Activated naive CD4-positive, alpha-beta T cell treated with anti-CD3 and anti-CD28 coated beads, Interleukin-2, amount 50 U/mL, for 16 hours (primary cell): ENCODE measurements at regions not wholly inside any gene's neighbourhood (a gene's known extent, or its start where the extent isn't known, plus 50 kb on each side); places are given as distances from the start of the nearest gene placed in this dataset.
"Not testable (repeated sequence)": the region's sequence is repeated elsewhere in the genome, so short reads cannot be mapped to it uniquely, and the experiment has no call there.

Experiments used
- DNase-seq: peaks from one replicate; pipeline ENCODE4 v3.0.0-alpha.2; 2020

GRCh38 chr4:67412153-67412712, 133.1 kb downstream of the CENPC start:
- not testable (repeated sequence) for DNase-seq

GRCh38 chr4:67403342-67403741, 142.0 kb downstream of the CENPC start:
- no peak for DNase-seq

GRCh38 chr4:67401902-67402301, 143.4 kb downstream of the CENPC start:
- DNase-seq = no peak

GRCh38 chr4:67397931-67398330, 147.4 kb downstream of the CENPC start:
- DNase-seq = no peak

- no peak for DNase-seq
Measured at GRCh38 chr4:67397031-67397430, 148.3 kb downstream of the CENPC start.

- DNase-seq = no peak
Measured at GRCh38 chr4:67396008-67396407, 149.3 kb downstream of the CENPC start.

- DNase-seq = no peak
Measured at GRCh38 chr4:67394879-67395278, 150.4 kb downstream of the CENPC start.

GRCh38 chr4:67393699-67394281, 151.5 kb downstream of the CENPC start:
- DNase-seq = no peak

GRCh38 chr4:67393007-67393406, 152.3 kb downstream of the CENPC start:
- no peak for DNase-seq

GRCh38 chr4:67381406-67381804, 163.9 kb downstream of the CENPC start:
- peak; percentile 9 for DNase-seq

GRCh38 chr4:67380702-67381405, 164.4 kb downstream of the CENPC start:
- not testable (repeated sequence) for DNase-seq

GRCh38 chr4:67380154-67380553, 165.1 kb downstream of the CENPC start:
- no peak for DNase-seq

GRCh38 chr4:67375291-67375690, 170.0 kb downstream of the CENPC start:
- DNase-seq = no peak

GRCh38 chr4:67371615-67372014, 173.7 kb downstream of the CENPC start:
- no peak for DNase-seq

GRCh38 chr4:67366311-67366861, 178.9 kb downstream of the CENPC start:
- no peak for DNase-seq

GRCh38 chr4:67365661-67366245, 179.6 kb downstream of the CENPC start:
- DNase-seq = no peak

- no peak for DNase-seq
Measured at GRCh38 chr4:67355806-67356205, 189.5 kb downstream of the CENPC start.

- no peak for DNase-seq
Measured at GRCh38 chr4:67346654-67347053, 198.6 kb downstream of the CENPC start.

GRCh38 chr4:67344594-67345380, 200.5 kb downstream of the CENPC start:
- no peak for DNase-seq

GRCh38 chr4:67343199-67343598, 202.1 kb downstream of the CENPC start:
- DNase-seq = no peak

GRCh38 chr4:67342291-67342690, 203.0 kb downstream of the CENPC start:
- DNase-seq = no peak

- DNase-seq = no peak
Measured at GRCh38 chr4:67333664-67334063, 211.6 kb downstream of the CENPC start.

GRCh38 chr4:67332627-67333026, 212.7 kb downstream of the CENPC start:
- no peak for DNase-seq
